GM23338 (cell line): ENCODE measurements at regions not wholly inside any gene's neighbourhood (a gene's known extent, or its start where the extent isn't known, plus 50 kb on each side); places are given as distances from the start of the nearest gene placed in this dataset.

Source experiments
- JUNB ChIP-seq: IDR thresholded peaks from one replicate; pipeline ENCODE4 v1.6.1; 2016; ENCODE audit warnings: antibody characterized with exemption; ENCODE audit not compliant: unreplicated experiment
- POLR2AphosphoS5 ChIP-seq: IDR thresholded peaks from 2 replicates; pipeline ENCODE4 v1.6.1; 2016; ENCODE audit warnings: antibody characterized with exemption, low read depth
- TF ChIP-seq, protein P1 (sequence below), 2 experiments: fragments of 200-600 bp in 1 of 2; sonication (generic) in 1 of 2; conservative IDR thresholded peaks; 2 replicates each; pipeline versions ENCODE4 v1.5.1 to v1.6.1; 2016 to 2017; ENCODE audit warnings: antibody characterized with exemption in 2 of 2, low read depth in 2 of 2, mild to moderate bottlenecking in 2 of 2, moderate library complexity in 1 of 2
- TF ChIP-seq, protein P2 (sequence below): IDR thresholded peaks from one replicate; pipeline ENCODE4 v1.6.1; 2018; ENCODE audit warnings: antibody characterized with exemption; ENCODE audit not compliant: unreplicated experiment

DNA sequence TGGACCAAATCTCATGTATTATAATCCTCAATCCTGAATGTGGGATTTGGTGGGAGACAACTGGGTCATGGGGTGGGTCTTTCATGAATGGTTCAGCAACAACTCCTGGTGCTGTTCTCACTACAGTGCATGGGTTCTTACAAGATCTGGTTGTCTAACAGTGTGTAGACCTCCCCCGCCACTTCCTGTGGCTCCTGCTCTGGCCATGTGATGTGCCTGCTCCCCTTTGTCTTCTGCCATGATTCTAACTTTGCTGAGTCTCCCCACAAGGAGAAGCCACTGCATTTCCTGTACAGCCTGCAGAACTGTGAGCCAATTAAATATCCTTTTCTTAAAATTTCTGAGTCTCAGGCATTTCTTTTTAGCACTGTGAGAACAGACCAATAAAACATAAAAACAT is 557.5 kb downstream of the GOLGA6L6 start:
- TF ChIP-seq, protein P1, sequence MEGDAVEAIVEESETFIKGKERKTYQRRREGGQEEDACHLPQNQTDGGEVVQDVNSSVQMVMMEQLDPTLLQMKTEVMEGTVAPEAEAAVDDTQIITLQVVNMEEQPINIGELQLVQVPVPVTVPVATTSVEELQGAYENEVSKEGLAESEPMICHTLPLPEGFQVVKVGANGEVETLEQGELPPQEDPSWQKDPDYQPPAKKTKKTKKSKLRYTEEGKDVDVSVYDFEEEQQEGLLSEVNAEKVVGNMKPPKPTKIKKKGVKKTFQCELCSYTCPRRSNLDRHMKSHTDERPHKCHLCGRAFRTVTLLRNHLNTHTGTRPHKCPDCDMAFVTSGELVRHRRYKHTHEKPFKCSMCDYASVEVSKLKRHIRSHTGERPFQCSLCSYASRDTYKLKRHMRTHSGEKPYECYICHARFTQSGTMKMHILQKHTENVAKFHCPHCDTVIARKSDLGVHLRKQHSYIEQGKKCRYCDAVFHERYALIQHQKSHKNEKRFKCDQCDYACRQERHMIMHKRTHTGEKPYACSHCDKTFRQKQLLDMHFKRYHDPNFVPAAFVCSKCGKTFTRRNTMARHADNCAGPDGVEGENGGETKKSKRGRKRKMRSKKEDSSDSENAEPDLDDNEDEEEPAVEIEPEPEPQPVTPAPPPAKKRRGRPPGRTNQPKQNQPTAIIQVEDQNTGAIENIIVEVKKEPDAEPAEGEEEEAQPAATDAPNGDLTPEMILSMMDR (conservative IDR thresholded peaks at IDR 0.05; ENCODE audit: low read depth in 2 of 2), result no peak
- no peak for TF ChIP-seq POLR2AphosphoS5
- TF ChIP-seq, protein P2, sequence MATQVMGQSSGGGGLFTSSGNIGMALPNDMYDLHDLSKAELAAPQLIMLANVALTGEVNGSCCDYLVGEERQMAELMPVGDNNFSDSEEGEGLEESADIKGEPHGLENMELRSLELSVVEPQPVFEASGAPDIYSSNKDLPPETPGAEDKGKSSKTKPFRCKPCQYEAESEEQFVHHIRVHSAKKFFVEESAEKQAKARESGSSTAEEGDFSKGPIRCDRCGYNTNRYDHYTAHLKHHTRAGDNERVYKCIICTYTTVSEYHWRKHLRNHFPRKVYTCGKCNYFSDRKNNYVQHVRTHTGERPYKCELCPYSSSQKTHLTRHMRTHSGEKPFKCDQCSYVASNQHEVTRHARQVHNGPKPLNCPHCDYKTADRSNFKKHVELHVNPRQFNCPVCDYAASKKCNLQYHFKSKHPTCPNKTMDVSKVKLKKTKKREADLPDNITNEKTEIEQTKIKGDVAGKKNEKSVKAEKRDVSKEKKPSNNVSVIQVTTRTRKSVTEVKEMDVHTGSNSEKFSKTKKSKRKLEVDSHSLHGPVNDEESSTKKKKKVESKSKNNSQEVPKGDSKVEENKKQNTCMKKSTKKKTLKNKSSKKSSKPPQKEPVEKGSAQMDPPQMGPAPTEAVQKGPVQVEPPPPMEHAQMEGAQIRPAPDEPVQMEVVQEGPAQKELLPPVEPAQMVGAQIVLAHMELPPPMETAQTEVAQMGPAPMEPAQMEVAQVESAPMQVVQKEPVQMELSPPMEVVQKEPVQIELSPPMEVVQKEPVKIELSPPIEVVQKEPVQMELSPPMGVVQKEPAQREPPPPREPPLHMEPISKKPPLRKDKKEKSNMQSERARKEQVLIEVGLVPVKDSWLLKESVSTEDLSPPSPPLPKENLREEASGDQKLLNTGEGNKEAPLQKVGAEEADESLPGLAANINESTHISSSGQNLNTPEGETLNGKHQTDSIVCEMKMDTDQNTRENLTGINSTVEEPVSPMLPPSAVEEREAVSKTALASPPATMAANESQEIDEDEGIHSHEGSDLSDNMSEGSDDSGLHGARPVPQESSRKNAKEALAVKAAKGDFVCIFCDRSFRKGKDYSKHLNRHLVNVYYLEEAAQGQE, result no peak
- no peak for TF ChIP-seq JUNB
